K562 (cell line): ENCODE measurements at regions not wholly inside any gene's neighbourhood (a gene's known extent, or its start where the extent isn't known, plus 50 kb on each side); places are given as distances from the start of the nearest gene placed in this dataset.

ENCODE experiments used
- ATAC-seq: fragments of 200-7000 bp; cut with Tn5 transposase; 3 replicates; pipeline ENCODE4 v1.9.1; 2020; ENCODE audit warnings: moderate library complexity
- BruUV-seq: library from RNA; stranded (reverse); fragments of 400-500 nt; replicated peaks from 2 replicates; lab custom pipeline; 2021; lab: Mats Ljungman, UMichigan
- CTCF ChIA-PET: fragments of 300-600 bp; formaldehyde crosslinking; extraction: SDS; loops from one replicate; lab custom pipeline; 2021; ENCODE audit warnings: low intra/inter-chr PET ratio; lab: Yijun Ruan, JAX
- POLR2A ChIA-PET: fragments of 300-600, 350-650 bp; sonication (Branson Sonifier 250); formaldehyde crosslinking; extraction: SDS; loops from one replicate; lab custom pipeline; 2021; ENCODE audit warnings: antibody characterized with exemption, inconsistent platforms; lab: Yijun Ruan, JAX
- DNase-seq, 4 experiments: peaks; one replicate each; pipeline versions ENCODE4 v3.0.0 to v3.0.0-alpha.2; 2011 to 2018; ENCODE audit warnings: low spot score in 3 of 4, mixed read lengths in 3 of 4; ENCODE audit errors: extremely low read depth in 1 of 4
- FAIRE-seq: peaks from 2 replicates; lab custom pipeline; 2011; peaks lifted over from hg19 to GRCh38; lab: Jason Lieb, UNC
- H2AFZ ChIP-seq: 2 replicates; pipeline ENCODE4 v1.6.0; 2011; ENCODE audit warnings: low read depth, low read length, control low read depth, inconsistent platforms
- H3K27ac ChIP-seq: fragments of 200-600 bp; 3 replicates; pipeline ENCODE4 v1.8.0; 2011; ENCODE audit warnings: low read depth, mild to moderate bottlenecking, control low read depth, inconsistent platforms, low read length, moderate library complexity, mixed read lengths; ENCODE audit errors: extremely low read depth
- H3K27me3 ChIP-seq, 2 experiments: fragments of 300-600 bp in 1 of 2; 2 replicates in 1 of 2; 3 replicates in 1 of 2; pipeline versions ENCODE4 v1.6.0 to v1.8.0; 2011; ENCODE audit warnings: inconsistent platforms in 2 of 2, low read length in 2 of 2, mild to moderate bottlenecking in 1 of 2, mixed read lengths in 1 of 2, moderate library complexity in 1 of 2; ENCODE audit not compliant: control insufficient read depth in 2 of 2, insufficient read depth in 2 of 2
- H3K36me3 ChIP-seq: fragments of 300-600 bp; 3 replicates; pipeline ENCODE4 v1.8.0; 2011; ENCODE audit warnings: mild to moderate bottlenecking, low read length, inconsistent platforms; ENCODE audit not compliant: control insufficient read depth, insufficient read depth
- H3K4me1 ChIP-seq, 2 experiments: fragments of 200-600 bp in 1 of 2; replicated peaks in 1 of 2; 2 replicates in 1 of 2; 3 replicates in 1 of 2; pipeline versions ENCODE4 v1.5.1 to v1.8.0; 2011; ENCODE audit warnings: inconsistent platforms in 2 of 2, low read length in 2 of 2, mild to moderate bottlenecking in 1 of 2, mixed read lengths in 1 of 2, moderate library complexity in 1 of 2; ENCODE audit not compliant: control insufficient read depth in 2 of 2, insufficient read depth in 2 of 2
- H3K4me2 ChIP-seq: 2 replicates; pipeline ENCODE4 v1.6.1; 2011; ENCODE audit warnings: low read length, control low read depth, inconsistent platforms, mixed read lengths; ENCODE audit not compliant: insufficient read depth
- H3K4me3 ChIP-seq: fragments of 200-600 bp; sonication (generic), shearing (Covaris generic); 2 replicates; pipeline ENCODE4 v1.5.1; 2016; ENCODE audit warnings: control low read depth, inconsistent platforms
- H3K79me2 ChIP-seq: fragments of 200-600 bp; 3 replicates; pipeline ENCODE4 v1.8.0; 2011; ENCODE audit warnings: low read length, inconsistent platforms; ENCODE audit not compliant: control insufficient read depth, insufficient read depth
- H3K9ac ChIP-seq, 2 experiments: 2 replicates each; pipeline versions ENCODE4 v1.6.0 to v1.6.1; 2011; ENCODE audit warnings: low read depth in 2 of 2, low read length in 2 of 2, control low read depth in 1 of 2, inconsistent platforms in 1 of 2, mild to moderate bottlenecking in 1 of 2, mixed read lengths in 1 of 2; ENCODE audit not compliant: insufficient read depth in 1 of 2
- H3K9me1 ChIP-seq: one replicate; pipeline ENCODE4 v1.6.0; 2011; ENCODE audit warnings: inconsistent platforms, mild to moderate bottlenecking, low read length, moderate library complexity; ENCODE audit not compliant: control insufficient read depth, insufficient read depth
- H3K9me3 ChIP-seq: replicated peaks from 2 replicates; pipeline ENCODE4 v1.5.1; 2011; ENCODE audit warnings: low read depth, low read length, inconsistent platforms; ENCODE audit not compliant: control insufficient read depth, insufficient read depth
- H4K20me1 ChIP-seq: replicated peaks from 2 replicates; pipeline ENCODE4 v1.6.1; 2011; ENCODE audit warnings: low read length, inconsistent platforms, mixed read lengths; ENCODE audit not compliant: control insufficient read depth, insufficient read depth
- MEIS2 ChIP-seq: fragments of 450-650 bp; IDR thresholded peaks from 2 replicates; pipeline ENCODE4 v1.6.1; 2014; ENCODE audit warnings: mild to moderate bottlenecking; ENCODE audit not compliant: partially characterized antibody
- MNT ChIP-seq, 2 experiments: fragments of 450-650 bp; conservative IDR thresholded peaks; 2 replicates each; pipeline ENCODE4 v1.6.1; 2017; ENCODE audit warnings: mild to moderate bottlenecking in 2 of 2, moderate library complexity in 2 of 2
- POLR2A ChIP-seq: fragments of 450-650 bp; conservative IDR thresholded peaks from 2 replicates; pipeline ENCODE4 v1.6.1; 2016
- SIX5 ChIP-seq, 2 experiments: IDR thresholded peaks; 2 replicates each; pipeline ENCODE4 v1.6.1; 2011; ENCODE audit warnings: low read length in 2 of 2, borderline replicate concordance in 1 of 2, low read depth in 1 of 2, mild to moderate bottlenecking in 1 of 2, moderate library complexity in 1 of 2; ENCODE audit not compliant: insufficient read depth in 1 of 2
- ZKSCAN8 ChIP-seq: fragments of 200-800 bp; sonication (Bioruptor generic); IDR thresholded peaks from 2 replicates; pipeline ENCODE4 v1.6.1; 2016; ENCODE audit warnings: missing genetic modification characterization, missing compliant biosample characterization
- WGBS: fragments of 100-300 bp; shearing (Covaris generic); methylation state at CpG from one replicate; pipeline ENCODE4 v1.1.6; 2016; ENCODE audit warnings: low coverage, mixed read lengths; ENCODE audit not compliant: insufficient coverage; ENCODE audit errors: missing lambda C conversion rate; 5-methylcytosine and 5-hydroxymethylcytosine counted together
- in situ Hi-C: fragments of 300-500 bp; cut with MboI; formaldehyde crosslinking; loops from 4 replicates; pipeline ENCODE4 v1.15.0; 2018; ENCODE audit warnings: inconsistent platforms, mixed read lengths
- intact Hi-C: fragments of 100-400 bp; cut with micrococcal nuclease; formaldehyde crosslinking; loops from 2 replicates; pipeline ENCODE4 v1.14.2; 2022

- BruUV-seq: no TSS peak
- H4K20me1 ChIP-seq: no peaks in the 10 kb centered on the region
- H3K4me3 ChIP-seq: no peak overlapping the region
- 0% methylated on average over 12 of the region's 12 CpGs for WGBS
- ATAC-seq (no peak), DNase-seq (no peak), FAIRE-seq (no peak)
- H3K36me3 ChIP-seq: no peaks in the 10 kb centered on the region
- H3K4me2 ChIP-seq: no peak overlapping the region
- H3K9me3 ChIP-seq: no peaks in the 10 kb centered on the region; the same call in 1 of the 2 replicates
- no peak overlapping the region for H3K9ac ChIP-seq
- H3K79me2 ChIP-seq: no peaks in the 10 kb centered on the region
- H3K9me1 ChIP-seq: no peaks in the 10 kb centered on the region
- H3K4me1 ChIP-seq: no peaks in the 10 kb centered on the region
- intact Hi-C loops: no loop called here
- TF ChIP-seq POLR2A (no peak), MEIS2 (no peak), ZKSCAN8 (CRISPR knock-in tag) (no peak), SIX5 (IDR thresholded peaks at IDR 0.05; ENCODE audit: borderline replicate concordance in 1 of 2, insufficient read depth in 1 of 2, low read depth in 1 of 2, low read length in 2 of 2) (no peak), MNT (conservative IDR thresholded peaks at IDR 0.05) (no peak)
- in situ Hi-C loops: no loop called here
- POLR2A ChIA-PET: no interaction called here
- H2AFZ ChIP-seq: no peak overlapping the region
- no peaks in the 10 kb centered on the region for H3K27me3 ChIP-seq
- H3K27ac ChIP-seq: no peak overlapping the region
- CTCF ChIA-PET: no interaction called here
Measured at GRCh38 chr14:98229656-98230366, 1042.2 kb downstream of the BCL11B start.
